ENCODE measurements at regions not wholly inside any gene's neighbourhood (a gene's known extent, or its start where the extent isn't known, plus 50 kb on each side); places are given as distances from the start of the nearest gene placed in this dataset.

DNA sequence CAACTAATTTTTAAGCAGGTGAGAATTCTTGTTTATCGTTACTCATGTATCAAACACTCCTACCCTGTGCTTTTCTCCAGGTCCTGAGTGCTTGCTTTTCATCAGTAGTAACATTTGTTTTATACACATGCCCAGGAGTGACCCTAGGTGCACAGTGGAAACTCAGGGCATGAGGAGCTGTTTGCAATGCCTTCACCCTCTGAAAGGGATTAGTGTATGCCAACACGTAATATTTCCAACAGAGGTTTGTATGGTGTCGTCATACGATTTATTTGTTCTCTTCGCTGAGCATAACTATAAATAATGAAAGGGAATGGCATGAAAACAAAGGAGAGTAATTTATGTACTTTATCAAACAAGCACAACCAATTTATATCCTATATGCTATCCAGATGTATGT, 537.4 kb upstream of the MMS22L start:
- Mint-ChIP-seq H3K27ac (no peak overlapping the region), H3K27me3 (ENCODE audit: insufficient read depth) (no peaks in the 10 kb centered on the region), H3K4me1 (ENCODE audit: low read depth) (no peaks in the 10 kb centered on the region), H3K36me3 (ENCODE audit: low read depth) (no peaks in the 10 kb centered on the region), H3K4me3 (no peak overlapping the region), H3K9me3 (peaks cover 18% of the 10 kb centered on the region)
- no peak for TF ChIP-seq CTCF (IDR thresholded peaks at IDR 0.05)
- no peak for DNase-seq

DNA sequence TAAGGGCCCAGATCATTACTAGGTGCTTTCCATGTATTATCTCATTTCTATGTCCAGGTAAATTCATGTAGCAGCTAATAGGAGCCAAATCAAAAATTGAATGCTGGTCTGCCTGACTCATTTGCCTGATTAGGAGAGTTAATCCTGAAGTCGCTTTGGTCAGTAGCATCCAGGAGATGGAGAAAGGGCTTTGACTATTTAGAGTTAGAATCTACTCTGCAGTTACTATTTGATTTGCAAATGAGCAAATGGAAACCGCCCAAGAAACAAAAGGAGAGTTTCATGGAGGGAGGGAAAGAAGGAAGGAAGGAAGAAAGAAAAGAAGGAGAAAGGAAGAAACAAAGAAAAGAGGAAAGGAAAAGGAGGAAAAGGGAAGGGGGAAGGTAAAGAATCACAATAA, 539.6 kb upstream of the MMS22L start:
- Mint-ChIP-seq H3K36me3 (ENCODE audit: low read depth) (no peaks in the 10 kb centered on the region), H3K4me3 (no peak overlapping the region), H3K27me3 (ENCODE audit: insufficient read depth) (no peaks in the 10 kb centered on the region), H3K9me3 (peaks cover 15% of the 10 kb centered on the region), H3K4me1 (ENCODE audit: low read depth) (no peaks in the 10 kb centered on the region), H3K27ac (no peak overlapping the region)
- no peak for DNase-seq
- TF ChIP-seq CTCF (IDR thresholded peaks at IDR 0.05): no peak

DNA sequence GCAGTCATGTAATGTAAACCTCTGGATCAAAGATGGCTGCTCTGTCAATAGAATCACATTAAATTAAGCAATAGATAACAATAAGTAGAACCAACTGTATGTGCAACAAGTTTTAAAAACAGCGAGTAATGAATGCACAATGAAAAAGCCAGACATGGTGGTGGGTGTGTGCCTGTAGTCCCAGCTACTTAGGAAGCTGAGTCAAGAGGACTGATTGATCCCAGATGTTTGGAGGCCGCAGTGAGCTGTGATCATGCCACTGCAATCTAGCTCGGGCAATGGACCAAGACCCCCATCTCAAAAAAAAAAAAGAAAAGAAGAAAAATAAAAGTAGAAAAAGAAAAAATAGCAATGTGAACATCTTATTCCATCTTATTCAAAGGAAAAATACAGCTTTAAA, 558.7 kb upstream of the MMS22L start:
- H3K36me3 Mint-ChIP-seq (ENCODE audit: low read depth): no peaks in the 10 kb centered on the region
- no peaks in the 10 kb centered on the region for H3K4me1 Mint-ChIP-seq (ENCODE audit: low read depth)
- no peak overlapping the region for H3K27ac Mint-ChIP-seq
- no peaks in the 10 kb centered on the region for H3K27me3 Mint-ChIP-seq (ENCODE audit: insufficient read depth)
- peaks cover 22% of the 10 kb centered on the region for H3K9me3 Mint-ChIP-seq
- no peak for TF ChIP-seq CTCF (IDR thresholded peaks at IDR 0.05)
- no peak overlapping the region for H3K4me3 Mint-ChIP-seq
- DNase-seq: no peak

GRCh38 chr6:97842521-97842920, 559.5 kb upstream of the MMS22L start:
- DNase-seq: no peak
- no peaks in the 10 kb centered on the region for H3K27me3 Mint-ChIP-seq (ENCODE audit: insufficient read depth)
- peaks cover 21% of the 10 kb centered on the region for H3K9me3 Mint-ChIP-seq
- H3K4me3 Mint-ChIP-seq: no peak overlapping the region
- no peaks in the 10 kb centered on the region for H3K36me3 Mint-ChIP-seq (ENCODE audit: low read depth)
- no peak overlapping the region for H3K27ac Mint-ChIP-seq
- H3K4me1 Mint-ChIP-seq (ENCODE audit: low read depth): no peaks in the 10 kb centered on the region
- TF ChIP-seq CTCF (IDR thresholded peaks at IDR 0.05): no peak

DNA sequence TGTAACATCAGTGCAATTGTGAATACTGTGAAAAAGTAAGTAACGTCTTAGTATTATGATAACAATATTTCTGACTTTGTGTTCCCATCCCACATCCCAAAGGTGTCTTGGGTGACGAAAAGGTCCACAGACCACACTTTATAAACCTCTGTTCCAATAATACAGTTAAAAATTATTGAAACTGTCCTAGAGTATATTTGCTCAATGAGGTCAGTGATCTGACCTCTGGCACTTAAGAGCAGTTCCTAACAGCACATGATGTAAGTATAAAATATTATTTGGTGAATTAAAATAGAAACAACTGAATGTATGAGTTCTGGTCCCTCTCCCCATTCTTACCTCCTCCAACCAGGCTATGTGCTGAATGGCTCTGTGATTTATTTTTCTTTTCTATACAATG, 566.4 kb upstream of the MMS22L start:
- no peak for DNase-seq
- peaks cover 12% of the 10 kb centered on the region for H3K9me3 Mint-ChIP-seq
- no peak for TF ChIP-seq CTCF (IDR thresholded peaks at IDR 0.05)
- H3K27me3 Mint-ChIP-seq (ENCODE audit: insufficient read depth): no peaks in the 10 kb centered on the region
- H3K36me3 Mint-ChIP-seq (ENCODE audit: low read depth): no peaks in the 10 kb centered on the region
- H3K4me3 Mint-ChIP-seq: no peak overlapping the region
- no peak overlapping the region for H3K27ac Mint-ChIP-seq
- no peaks in the 10 kb centered on the region for H3K4me1 Mint-ChIP-seq (ENCODE audit: low read depth)
